ENCODE measurements at regions not wholly inside any gene's neighbourhood (a gene's known extent, or its start where the extent isn't known, plus 50 kb on each side); places are given as distances from the start of the nearest gene placed in this dataset.
"Not testable (repeated sequence)": the region's sequence is repeated elsewhere in the genome, so short reads cannot be mapped to it uniquely, and the experiment has no call there.

- not testable (repeated sequence) for TF ChIP-seq EZH2phosphoT487 (IDR thresholded peaks at IDR 0.05; ENCODE audit: low read depth)
- TF ChIP-seq, protein P1, sequence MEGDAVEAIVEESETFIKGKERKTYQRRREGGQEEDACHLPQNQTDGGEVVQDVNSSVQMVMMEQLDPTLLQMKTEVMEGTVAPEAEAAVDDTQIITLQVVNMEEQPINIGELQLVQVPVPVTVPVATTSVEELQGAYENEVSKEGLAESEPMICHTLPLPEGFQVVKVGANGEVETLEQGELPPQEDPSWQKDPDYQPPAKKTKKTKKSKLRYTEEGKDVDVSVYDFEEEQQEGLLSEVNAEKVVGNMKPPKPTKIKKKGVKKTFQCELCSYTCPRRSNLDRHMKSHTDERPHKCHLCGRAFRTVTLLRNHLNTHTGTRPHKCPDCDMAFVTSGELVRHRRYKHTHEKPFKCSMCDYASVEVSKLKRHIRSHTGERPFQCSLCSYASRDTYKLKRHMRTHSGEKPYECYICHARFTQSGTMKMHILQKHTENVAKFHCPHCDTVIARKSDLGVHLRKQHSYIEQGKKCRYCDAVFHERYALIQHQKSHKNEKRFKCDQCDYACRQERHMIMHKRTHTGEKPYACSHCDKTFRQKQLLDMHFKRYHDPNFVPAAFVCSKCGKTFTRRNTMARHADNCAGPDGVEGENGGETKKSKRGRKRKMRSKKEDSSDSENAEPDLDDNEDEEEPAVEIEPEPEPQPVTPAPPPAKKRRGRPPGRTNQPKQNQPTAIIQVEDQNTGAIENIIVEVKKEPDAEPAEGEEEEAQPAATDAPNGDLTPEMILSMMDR (IDR thresholded peaks at IDR 0.05; ENCODE audit: low read depth, low read length): not testable (repeated sequence)
Observed at GRCh38 chr17:15802917-15803316, 70.8 kb downstream of the TBC1D26 start.

All from OCI-LY3 (cell line).